K562 (cell line): ENCODE measurements at regions not wholly inside any gene's neighbourhood (a gene's known extent, or its start where the extent isn't known, plus 50 kb on each side); places are given as distances from the start of the nearest gene placed in this dataset.

Source experiments
- ATAC-seq: fragments of 200-7000 bp; cut with Tn5 transposase; 3 replicates; pipeline ENCODE4 v1.9.1; 2020; ENCODE audit warnings: moderate library complexity
- BruUV-seq: library from RNA; stranded (reverse); fragments of 400-500 nt; replicated peaks from 2 replicates; lab custom pipeline; 2021; lab: Mats Ljungman, UMichigan
- CTCF ChIA-PET: fragments of 300-600 bp; formaldehyde crosslinking; extraction: SDS; loops from one replicate; lab custom pipeline; 2021; ENCODE audit warnings: low intra/inter-chr PET ratio; lab: Yijun Ruan, JAX
- POLR2A ChIA-PET: fragments of 300-600, 350-650 bp; sonication (Branson Sonifier 250); formaldehyde crosslinking; extraction: SDS; loops from one replicate; lab custom pipeline; 2021; ENCODE audit warnings: antibody characterized with exemption, inconsistent platforms; lab: Yijun Ruan, JAX
- DNase-seq, 4 experiments: peaks; one replicate each; pipeline versions ENCODE4 v3.0.0 to v3.0.0-alpha.2; 2011 to 2018; ENCODE audit warnings: low spot score in 3 of 4, mixed read lengths in 3 of 4; ENCODE audit errors: extremely low read depth in 1 of 4
- FAIRE-seq: peaks from 2 replicates; lab custom pipeline; 2011; peaks lifted over from hg19 to GRCh38; lab: Jason Lieb, UNC
- H2AFZ ChIP-seq: 2 replicates; pipeline ENCODE4 v1.6.0; 2011; ENCODE audit warnings: low read depth, low read length, control low read depth, inconsistent platforms
- H3K27ac ChIP-seq: fragments of 200-600 bp; 3 replicates; pipeline ENCODE4 v1.8.0; 2011; ENCODE audit warnings: low read depth, mild to moderate bottlenecking, control low read depth, inconsistent platforms, low read length, moderate library complexity, mixed read lengths; ENCODE audit errors: extremely low read depth
- H3K27me3 ChIP-seq, 2 experiments: fragments of 300-600 bp in 1 of 2; 2 replicates in 1 of 2; 3 replicates in 1 of 2; pipeline versions ENCODE4 v1.6.0 to v1.8.0; 2011; ENCODE audit warnings: inconsistent platforms in 2 of 2, low read length in 2 of 2, mild to moderate bottlenecking in 1 of 2, mixed read lengths in 1 of 2, moderate library complexity in 1 of 2; ENCODE audit not compliant: control insufficient read depth in 2 of 2, insufficient read depth in 2 of 2
- H3K36me3 ChIP-seq: fragments of 300-600 bp; 3 replicates; pipeline ENCODE4 v1.8.0; 2011; ENCODE audit warnings: mild to moderate bottlenecking, low read length, inconsistent platforms; ENCODE audit not compliant: control insufficient read depth, insufficient read depth
- H3K4me1 ChIP-seq, 2 experiments: fragments of 200-600 bp in 1 of 2; replicated peaks in 1 of 2; 2 replicates in 1 of 2; 3 replicates in 1 of 2; pipeline versions ENCODE4 v1.5.1 to v1.8.0; 2011; ENCODE audit warnings: inconsistent platforms in 2 of 2, low read length in 2 of 2, mild to moderate bottlenecking in 1 of 2, mixed read lengths in 1 of 2, moderate library complexity in 1 of 2; ENCODE audit not compliant: control insufficient read depth in 2 of 2, insufficient read depth in 2 of 2
- H3K4me2 ChIP-seq: 2 replicates; pipeline ENCODE4 v1.6.1; 2011; ENCODE audit warnings: low read length, control low read depth, inconsistent platforms, mixed read lengths; ENCODE audit not compliant: insufficient read depth
- H3K4me3 ChIP-seq: fragments of 200-600 bp; sonication (generic), shearing (Covaris generic); 2 replicates; pipeline ENCODE4 v1.5.1; 2016; ENCODE audit warnings: control low read depth, inconsistent platforms
- H3K79me2 ChIP-seq: fragments of 200-600 bp; 3 replicates; pipeline ENCODE4 v1.8.0; 2011; ENCODE audit warnings: low read length, inconsistent platforms; ENCODE audit not compliant: control insufficient read depth, insufficient read depth
- H3K9ac ChIP-seq, 2 experiments: 2 replicates each; pipeline versions ENCODE4 v1.6.0 to v1.6.1; 2011; ENCODE audit warnings: low read depth in 2 of 2, low read length in 2 of 2, control low read depth in 1 of 2, inconsistent platforms in 1 of 2, mild to moderate bottlenecking in 1 of 2, mixed read lengths in 1 of 2; ENCODE audit not compliant: insufficient read depth in 1 of 2
- H3K9me1 ChIP-seq: one replicate; pipeline ENCODE4 v1.6.0; 2011; ENCODE audit warnings: inconsistent platforms, mild to moderate bottlenecking, low read length, moderate library complexity; ENCODE audit not compliant: control insufficient read depth, insufficient read depth
- H3K9me3 ChIP-seq: replicated peaks from 2 replicates; pipeline ENCODE4 v1.5.1; 2011; ENCODE audit warnings: low read depth, low read length, inconsistent platforms; ENCODE audit not compliant: control insufficient read depth, insufficient read depth
- H4K20me1 ChIP-seq: replicated peaks from 2 replicates; pipeline ENCODE4 v1.6.1; 2011; ENCODE audit warnings: low read length, inconsistent platforms, mixed read lengths; ENCODE audit not compliant: control insufficient read depth, insufficient read depth
- ATF4 ChIP-seq: fragments of 450-650 bp; formaldehyde crosslinking; IDR thresholded peaks from 2 replicates; pipeline ENCODE4 v1.4.0; 2022; ENCODE audit warnings: mild to moderate bottlenecking, moderate library complexity
- BACH1 ChIP-seq: fragments of 200-800 bp; sonication (Bioruptor generic); IDR thresholded peaks from 2 replicates; pipeline ENCODE4 v1.6.1; 2016; ENCODE audit warnings: missing genetic modification characterization, missing compliant biosample characterization
- BMI1 ChIP-seq: fragments of 150-350 bp; IDR thresholded peaks from 2 replicates; pipeline ENCODE4 v1.6.1; 2014; ENCODE audit warnings: low read length
- CEBPB ChIP-seq: fragments of 450-650 bp; IDR thresholded peaks from 2 replicates; pipeline ENCODE4 v1.6.1; 2016; ENCODE audit warnings: missing genetic modification characterization, missing compliant biosample characterization
- DNMT1 ChIP-seq: fragments of 450-650 bp; IDR thresholded peaks from 2 replicates; pipeline ENCODE4 v1.6.1; 2016; ENCODE audit warnings: antibody characterized with exemption, mild to moderate bottlenecking
- ELK3 ChIP-seq: fragments of 450-650 bp; formaldehyde crosslinking; IDR thresholded peaks from 2 replicates; pipeline ENCODE4 v1.4.0; 2020; ENCODE audit warnings: mild to moderate bottlenecking
- ESRRA ChIP-seq: fragments of 450-650 bp; IDR thresholded peaks from 2 replicates; pipeline ENCODE4 v1.6.1; 2014; ENCODE audit warnings: low read depth, mild to moderate bottlenecking, moderate library complexity, borderline replicate concordance
- GTF2F1 ChIP-seq: IDR thresholded peaks from 2 replicates; pipeline ENCODE4 v1.6.1; 2011; ENCODE audit warnings: low read depth, low read length, improper control_type of control experiment
- MAX ChIP-seq: sonication (generic); formaldehyde crosslinking; IDR thresholded peaks from 2 replicates; pipeline ENCODE4 v1.9.0; 2022; ENCODE audit warnings: mild to moderate bottlenecking, missing genetic modification reagents
- NONO ChIP-seq, 2 experiments: fragments of 200-400 bp in 1 of 2; fragments of 450-650 bp in 1 of 2; formaldehyde crosslinking in 1 of 2; IDR thresholded peaks; 2 replicates each; pipeline ENCODE4 v1.6.1; 2017; ENCODE audit warnings: low read depth in 2 of 2, mild to moderate bottlenecking in 2 of 2, moderate library complexity in 2 of 2, low read length in 1 of 2
- NR2C2 ChIP-seq, 2 experiments: fragments of 200-800 bp in 1 of 2; sonication (Bioruptor generic) in 1 of 2; sonication (generic) in 1 of 2; formaldehyde crosslinking in 1 of 2; IDR thresholded peaks; 2 replicates each; pipeline versions ENCODE4 v1.6.1 to v1.8.0; 2016 to 2022; ENCODE audit warnings: mild to moderate bottlenecking in 1 of 2, missing compliant biosample characterization in 1 of 2, missing genetic modification characterization in 1 of 2, missing genetic modification reagents in 1 of 2
- NRF1 ChIP-seq, 2 experiments: fragments of 450-650 bp; IDR thresholded peaks in 1 of 2; conservative IDR thresholded peaks in 1 of 2; 2 replicates each; pipeline ENCODE4 v1.6.1; 2014; ENCODE audit warnings: mild to moderate bottlenecking in 2 of 2
- RERE ChIP-seq: sonication (generic); formaldehyde crosslinking; IDR thresholded peaks from 2 replicates; pipeline ENCODE4 v1.8.0; 2023; ENCODE audit warnings: missing genetic modification reagents, mild to moderate bottlenecking, borderline replicate concordance
- RFX1 ChIP-seq: fragments of 450-650 bp; IDR thresholded peaks from 2 replicates; pipeline ENCODE4 v1.6.1; 2016; ENCODE audit warnings: mild to moderate bottlenecking, moderate library complexity
- WGBS: fragments of 100-300 bp; shearing (Covaris generic); methylation state at CpG from one replicate; pipeline ENCODE4 v1.1.6; 2016; ENCODE audit warnings: low coverage, mixed read lengths; ENCODE audit not compliant: insufficient coverage; ENCODE audit errors: missing lambda C conversion rate; 5-methylcytosine and 5-hydroxymethylcytosine counted together
- in situ Hi-C: fragments of 300-500 bp; cut with MboI; formaldehyde crosslinking; loops from 4 replicates; pipeline ENCODE4 v1.15.0; 2018; ENCODE audit warnings: inconsistent platforms, mixed read lengths
- intact Hi-C: fragments of 100-400 bp; cut with micrococcal nuclease; formaldehyde crosslinking; loops from 2 replicates; pipeline ENCODE4 v1.14.2; 2022

- no peak for FAIRE-seq
- 0% methylated on average over 1 of the region's 1 CpG for WGBS
Observed at GRCh38 chr10:61089251-61089650, 145.3 kb upstream of the RHOBTB1 start.

More at GRCh38 chr10:61089251-61089650, 145.3 kb upstream of the RHOBTB1 start:
- Histone ChIP-seq H3K9me3 (no peaks in the 10 kb centered on the region), H2AFZ (no peak overlapping the region), H3K4me1 (no peaks in the 10 kb centered on the region), H3K4me2 (no peak overlapping the region), H3K9ac (no peak overlapping the region), H3K27me3 (no peaks in the 10 kb centered on the region), H3K9me1 (no peaks in the 10 kb centered on the region), H3K79me2 (no peaks in the 10 kb centered on the region), H3K4me3 (no peak overlapping the region), H3K27ac (no peak overlapping the region), H4K20me1 (no peaks in the 10 kb centered on the region), H3K36me3 (no peaks in the 10 kb centered on the region)
- POLR2A ChIA-PET = no interaction called here
- ATAC-seq (no peak), DNase-seq (no peak)
- no TSS peak for BruUV-seq
- intact Hi-C loops (no loop called here), in situ Hi-C loops (no loop called here)
- TF ChIP-seq NR2C2 (CRISPR knock-in tag; IDR thresholded peaks at IDR 0.05) = no peak
- no peak for TF ChIP-seq NR2C2 (tag; IDR thresholded peaks at IDR 0.05)
- no peak for TF ChIP-seq ESRRA
- no peak for TF ChIP-seq RFX1
- TF ChIP-seq DNMT1 = no peak
- TF ChIP-seq CEBPB = no peak
- no peak for TF ChIP-seq GTF2F1
- TF ChIP-seq MAX (CRISPR knock-in tag) = no peak
- no peak for TF ChIP-seq NONO (IDR thresholded peaks at IDR 0.05; ENCODE audit: low read depth in 2 of 2, low read length in 1 of 2)
- TF ChIP-seq BMI1 = no peak
- TF ChIP-seq ATF4 (CRISPR knock-in tag) = no peak
- no peak for TF ChIP-seq BACH1 (tag)
- no peak for TF ChIP-seq NRF1 (conservative IDR thresholded peaks at IDR 0.05 in 1 of 2, IDR thresholded peaks at IDR 0.05 in 1 of 2)
- no peak for TF ChIP-seq RERE (CRISPR knock-in tag)
- TF ChIP-seq ELK3 (CRISPR knock-in tag) = no peak
- CTCF ChIA-PET = no interaction called here
